ENCODE measurements at regions not wholly inside any gene's neighbourhood (a gene's known extent, or its start where the extent isn't known, plus 50 kb on each side); places are given as distances from the start of the nearest gene placed in this dataset.
"Not testable (repeated sequence)": the region's sequence is repeated elsewhere in the genome, so short reads cannot be mapped to it uniquely, and the experiment has no call there.

DNA sequence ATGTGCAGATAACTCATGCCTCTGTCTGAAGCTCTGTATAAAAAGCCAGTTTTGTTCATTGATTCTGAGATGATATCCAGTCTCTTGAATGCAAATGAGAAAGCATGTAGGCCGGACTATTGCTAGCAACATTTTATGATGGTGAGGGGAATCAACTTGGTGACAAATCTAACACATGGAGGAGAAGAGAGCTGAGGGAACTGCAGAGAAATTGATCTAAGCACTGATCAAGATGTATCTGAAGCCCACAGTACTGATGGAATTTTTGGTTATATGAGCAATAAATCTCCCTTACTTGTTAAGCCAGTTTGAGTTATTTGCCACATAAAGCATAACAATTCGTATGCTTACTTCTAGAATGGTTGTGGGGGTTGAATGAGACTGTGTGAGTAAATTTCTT, 295.6 kb upstream of the DDHD1 start:
- DNase-seq = no peak

DNA sequence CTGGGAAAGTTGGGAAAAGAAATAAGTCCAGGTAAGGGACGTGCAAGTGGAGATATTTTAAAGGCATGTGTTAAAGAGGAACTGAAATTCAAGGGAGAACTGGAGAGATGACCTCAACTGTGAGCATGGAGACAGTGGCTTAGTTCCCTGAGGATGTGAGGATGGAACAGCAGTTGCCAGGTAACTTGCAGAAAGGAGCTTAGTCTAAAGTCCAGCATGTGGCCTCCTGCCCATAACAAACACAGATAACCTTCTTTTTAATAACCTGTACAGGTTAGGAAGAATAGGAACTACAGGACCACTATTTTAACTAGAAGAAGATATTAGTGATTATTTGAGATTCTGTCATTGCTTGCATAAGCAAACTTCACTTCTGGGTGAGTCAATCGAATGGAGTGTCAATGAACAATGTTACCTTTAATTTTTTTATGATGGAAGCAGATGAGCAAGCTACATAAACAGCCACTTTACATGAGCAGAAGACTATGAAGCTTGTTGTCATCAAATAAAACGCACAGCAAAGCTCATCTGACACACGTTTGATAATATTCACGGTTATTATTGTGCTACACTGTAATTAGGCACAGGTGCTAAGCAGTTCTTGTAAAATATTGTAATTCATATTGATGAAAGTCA, 291.7 kb upstream of the DDHD1 start:
- DNase-seq = no peak

DNA sequence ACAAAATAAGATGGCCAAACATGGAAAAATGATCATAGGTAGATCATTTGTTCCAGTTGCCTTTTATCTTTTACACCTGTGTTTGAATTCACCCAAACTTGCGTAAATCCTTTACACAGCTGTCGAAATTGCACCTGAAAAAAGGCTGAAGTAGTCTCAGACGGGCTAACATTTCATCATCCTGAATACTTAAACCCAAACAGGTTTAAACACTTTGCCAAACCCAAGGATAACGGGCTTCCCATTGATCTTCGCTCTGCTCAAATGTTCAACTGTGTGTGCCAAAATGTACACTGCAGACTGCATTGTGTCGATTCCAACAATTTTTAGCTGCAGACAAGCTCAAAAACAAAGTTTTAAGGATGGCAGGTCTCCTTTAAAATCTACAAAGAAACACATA, 288.7 kb upstream of the DDHD1 start:
- DNase-seq = no peak

GRCh38 chr14:53437858-53438257, 284.7 kb upstream of the DDHD1 start:
- DNase-seq = no peak

DNA sequence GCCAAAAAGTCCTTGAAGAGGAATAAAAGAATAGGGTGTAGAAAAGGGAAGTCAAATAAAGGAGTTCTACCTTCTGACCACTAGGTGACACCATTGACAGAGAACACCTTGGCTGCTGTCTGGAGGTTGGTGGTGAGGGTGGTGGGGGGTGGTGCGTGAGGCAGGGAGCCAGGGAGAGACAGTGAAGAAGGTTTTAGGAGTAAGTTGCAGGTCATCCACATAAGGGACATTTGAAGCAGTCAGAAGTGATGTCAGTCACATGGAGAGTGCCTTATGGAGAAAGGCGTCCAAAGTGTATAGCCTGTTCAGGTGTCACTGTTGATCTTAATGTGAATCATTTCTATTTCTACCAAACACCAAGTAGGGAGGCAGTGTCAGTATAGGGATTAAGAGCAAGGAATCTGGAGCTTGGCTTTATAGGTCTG, 279.3 kb upstream of the DDHD1 start:
- no peak for DNase-seq

- no peak for DNase-seq
Measured at GRCh38 chr14:53430870-53431269, 277.7 kb upstream of the DDHD1 start.

DNA sequence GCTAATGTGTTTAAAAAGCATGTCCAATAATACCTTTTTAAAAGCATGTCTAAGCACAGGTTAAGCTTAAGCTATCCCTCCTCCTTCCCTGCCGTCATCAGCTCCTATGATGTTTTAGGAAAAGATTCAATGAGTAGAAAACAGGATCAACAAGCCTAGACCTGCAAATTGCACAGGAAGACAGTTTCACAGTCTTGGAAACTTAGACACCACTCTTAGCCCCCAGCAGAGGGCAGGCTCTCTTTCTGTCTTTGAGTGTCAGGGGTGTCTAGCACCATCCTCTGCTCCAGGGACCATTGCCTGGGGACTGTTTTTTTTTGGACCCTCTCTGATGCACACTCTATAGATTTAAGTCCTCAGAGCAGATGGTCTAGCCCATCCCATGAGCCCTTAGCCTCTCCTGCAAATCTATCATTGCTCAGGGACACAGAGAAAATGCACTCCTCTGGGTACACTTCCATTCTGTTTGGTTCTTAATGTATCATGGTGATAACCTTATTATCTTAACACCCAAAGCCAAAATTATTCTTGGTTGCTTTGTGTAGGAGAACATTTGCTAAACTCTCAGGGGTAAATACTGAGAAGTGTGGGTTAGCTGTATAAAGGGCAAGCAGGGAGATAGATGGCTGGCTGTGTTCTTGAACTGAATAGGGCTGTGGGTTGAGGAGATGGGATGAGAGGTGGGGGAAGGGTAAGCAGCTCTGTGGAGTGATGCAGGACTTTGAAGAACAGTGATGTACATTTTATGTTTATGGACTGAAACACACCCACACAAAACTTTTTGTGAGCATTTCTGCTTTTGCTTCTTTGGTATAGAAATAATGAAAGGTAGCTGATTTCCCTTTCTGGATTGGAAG, 259.9 kb upstream of the DDHD1 start:
- DNase-seq = no peak

- DNase-seq = no peak
Measured at GRCh38 chr14:53411125-53411524, 258.0 kb upstream of the DDHD1 start.

GRCh38 chr14:53409969-53410368, 256.8 kb upstream of the DDHD1 start:
- DNase-seq = no peak

DNA sequence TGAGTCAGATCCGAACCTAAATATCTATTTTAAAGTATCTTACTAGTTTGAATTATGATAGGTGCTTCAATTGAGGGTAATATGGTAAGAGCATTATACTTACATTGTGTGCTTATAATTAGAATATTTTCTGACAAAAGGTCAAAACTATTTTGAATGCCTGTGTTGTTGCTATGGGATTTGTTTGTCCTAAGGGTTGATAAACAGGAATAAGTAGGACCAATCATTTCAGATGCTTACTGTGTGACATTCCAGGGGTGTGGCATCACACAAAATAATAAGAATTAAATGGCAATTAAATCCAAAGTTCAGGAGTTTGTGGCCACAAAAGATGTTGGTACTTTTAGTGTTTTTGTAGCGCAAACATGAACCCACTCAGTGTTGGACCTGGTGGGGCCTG, 256.2 kb upstream of the DDHD1 start:
- no peak for DNase-seq

- no peak for DNase-seq
Measured at GRCh38 chr14:53408175-53408879, 255.2 kb upstream of the DDHD1 start.

GRCh38 chr14:53406519-53406918, 253.4 kb upstream of the DDHD1 start:
- DNase-seq = no peak

GRCh38 chr14:53401646-53402045, 248.5 kb upstream of the DDHD1 start:
- no peak for DNase-seq

- DNase-seq = no peak
Measured at GRCh38 chr14:53399057-53399456, 245.9 kb upstream of the DDHD1 start.

GRCh38 chr14:53398616-53399015, 245.5 kb upstream of the DDHD1 start:
- DNase-seq = no peak

GRCh38 chr14:53395267-53395666, 242.1 kb upstream of the DDHD1 start:
- DNase-seq = not testable (repeated sequence)

- no peak for DNase-seq
Measured at GRCh38 chr14:53391631-53392285, 238.6 kb upstream of the DDHD1 start.

DNA sequence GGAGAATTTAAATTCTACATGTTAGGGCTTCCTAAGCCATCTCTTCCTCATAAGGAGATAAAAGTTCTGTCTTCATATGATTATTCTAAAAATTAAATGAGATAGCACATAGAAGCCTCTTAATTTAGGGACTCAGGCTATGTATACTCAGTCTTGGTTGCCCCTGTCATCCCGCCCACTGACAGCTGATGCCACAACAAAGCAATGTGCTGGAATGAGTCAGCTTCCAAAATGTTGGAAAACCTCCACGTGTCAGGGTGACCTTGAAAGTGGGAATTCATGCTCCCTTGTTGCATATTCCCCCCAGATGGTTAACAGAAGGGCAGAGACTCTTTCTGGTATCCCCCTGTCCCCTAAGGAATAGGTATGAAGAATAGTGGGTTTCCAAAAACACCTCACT, 238.0 kb upstream of the DDHD1 start:
- no peak for DNase-seq

GRCh38 chr14:53390008-53390407, 236.9 kb upstream of the DDHD1 start:
- no peak for DNase-seq

- no peak for DNase-seq
Measured at GRCh38 chr14:53389202-53389601, 236.1 kb upstream of the DDHD1 start.

GRCh38 chr14:53386362-53386761, 233.2 kb upstream of the DDHD1 start:
- no peak for DNase-seq

DNA sequence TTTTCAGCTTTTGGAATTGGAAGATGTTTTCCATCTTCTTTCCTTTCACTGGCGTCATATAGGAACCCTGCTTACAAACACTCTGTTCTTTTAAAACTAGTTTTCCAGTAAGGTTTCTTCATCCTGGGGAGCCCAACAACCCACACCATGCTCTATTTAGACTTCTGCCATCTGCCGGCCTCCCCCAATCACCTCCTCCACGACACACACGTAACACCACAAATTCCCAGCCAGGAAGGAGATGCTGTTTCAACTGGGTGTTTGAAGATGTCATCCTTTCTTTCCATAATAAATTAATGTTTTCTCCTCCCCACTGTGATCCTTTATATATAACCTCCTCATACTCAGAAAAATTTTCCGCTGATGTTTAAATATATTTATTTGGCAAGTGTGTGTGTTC, 231.4 kb upstream of the DDHD1 start:
- no peak for DNase-seq

- no peak for DNase-seq
Measured at GRCh38 chr14:53384073-53384472, 230.9 kb upstream of the DDHD1 start.

All from effector CD8-positive, alpha-beta T cell (primary cell).